ENCODE measurements at regions not wholly inside any gene's neighbourhood (a gene's known extent, or its start where the extent isn't known, plus 50 kb on each side); places are given as distances from the start of the nearest gene placed in this dataset.

GRCh38 chr5:44974813-44975212, 166.1 kb downstream of the MRPS30 start:
- Histone ChIP-seq H3K4me3 (no peak overlapping the region), H3K36me3 (no peaks in the 10 kb centered on the region), H3K9me3 (no peaks in the 10 kb centered on the region), H3K27ac (no peak overlapping the region), H3K9ac (ENCODE audit: low read depth in 2 of 2, low read length in 2 of 2) (no peak overlapping the region), H3K4me1 (no peaks in the 10 kb centered on the region), H3K27me3 (no peaks in the 10 kb centered on the region)
- DNase-seq: no peak
- intact Hi-C loops (cut with DNase I): no loop called here
- TF ChIP-seq CTCF (IDR thresholded peaks at IDR 0.05): no peak

- Histone ChIP-seq H3K4me1 (no peaks in the 10 kb centered on the region), H3K9me3 (no peaks in the 10 kb centered on the region), H3K27me3 (no peaks in the 10 kb centered on the region), H3K36me3 (no peaks in the 10 kb centered on the region), H3K9ac (ENCODE audit: low read depth in 2 of 2, low read length in 2 of 2) (no peak overlapping the region), H3K27ac (no peak overlapping the region), H3K4me3 (no peak overlapping the region)
- TF ChIP-seq CTCF (IDR thresholded peaks at IDR 0.05): no peak
- intact Hi-C loops (cut with DNase I): no loop called here
- no peak for DNase-seq
These were observed 173.0 kb downstream of the MRPS30 start for GRCh38 chr5:44981708-44982107.

- no peak overlapping the region for H3K9ac ChIP-seq (ENCODE audit: low read depth in 2 of 2, low read length in 2 of 2)
- H3K4me3 ChIP-seq: no peak overlapping the region
- intact Hi-C loops (cut with DNase I): no loop called here
- no peak for DNase-seq
- H3K9me3 ChIP-seq: no peaks in the 10 kb centered on the region
- H3K27ac ChIP-seq: no peak overlapping the region
- no peaks in the 10 kb centered on the region for H3K27me3 ChIP-seq
- H3K4me1 ChIP-seq: no peaks in the 10 kb centered on the region
- no peaks in the 10 kb centered on the region for H3K36me3 ChIP-seq
- TF ChIP-seq CTCF (IDR thresholded peaks at IDR 0.05): no peak
These were observed 174.3 kb downstream of the MRPS30 start for GRCh38 chr5:44983006-44983405.

GRCh38 chr5:44987026-44987425, 178.3 kb downstream of the MRPS30 start:
- intact Hi-C loops (cut with DNase I): no loop called here
- H3K36me3 ChIP-seq: no peaks in the 10 kb centered on the region
- no peaks in the 10 kb centered on the region for H3K27me3 ChIP-seq
- H3K4me1 ChIP-seq: no peaks in the 10 kb centered on the region
- no peak for DNase-seq
- no peak overlapping the region for H3K27ac ChIP-seq
- H3K4me3 ChIP-seq: no peak overlapping the region
- no peaks in the 10 kb centered on the region for H3K9me3 ChIP-seq
- no peak for TF ChIP-seq CTCF (IDR thresholded peaks at IDR 0.05)
- no peak overlapping the region for H3K9ac ChIP-seq (ENCODE audit: low read depth in 2 of 2, low read length in 2 of 2)

GRCh38 chr5:44991693-44992092, 182.9 kb downstream of the MRPS30 start:
- Histone ChIP-seq H3K36me3 (no peaks in the 10 kb centered on the region), H3K9me3 (no peaks in the 10 kb centered on the region), H3K4me1 (no peaks in the 10 kb centered on the region), H3K27me3 (no peaks in the 10 kb centered on the region), H3K4me3 (no peak overlapping the region), H3K9ac (ENCODE audit: low read depth in 2 of 2, low read length in 2 of 2) (no peak overlapping the region), H3K27ac (no peak overlapping the region)
- no peak for DNase-seq
- intact Hi-C loops (cut with DNase I): no loop called here
- no peak for TF ChIP-seq CTCF (IDR thresholded peaks at IDR 0.05)

- TF ChIP-seq CTCF (IDR thresholded peaks at IDR 0.05): no peak
- intact Hi-C loops (cut with DNase I): no loop called here
- Histone ChIP-seq H3K9ac (ENCODE audit: low read depth in 2 of 2, low read length in 2 of 2) (no peak overlapping the region), H3K4me1 (no peaks in the 10 kb centered on the region), H3K4me3 (no peak overlapping the region), H3K9me3 (no peaks in the 10 kb centered on the region), H3K27ac (no peak overlapping the region), H3K36me3 (no peaks in the 10 kb centered on the region), H3K27me3 (no peaks in the 10 kb centered on the region)
- no peak for DNase-seq
These were observed 184.5 kb downstream of the MRPS30 start for GRCh38 chr5:44993286-44993685.

All from colonic mucosa (tissue), 4 donors.